ENCODE measurements at regions not wholly inside any gene's neighbourhood (a gene's known extent, or its start where the extent isn't known, plus 50 kb on each side); places are given as distances from the start of the nearest gene placed in this dataset.

- H3K36me3 ChIP-seq = no peaks in the 10 kb centered on the region
- H3K27ac ChIP-seq = no peak overlapping the region
- 17 to 41% methylated on average over 1 of the region's 1 CpG for WGBS, 2 donors
- DNase-seq = no peak
- TF ChIP-seq POLR2A (IDR thresholded peaks at IDR 0.05) (no peak), POLR2AphosphoS5 (IDR thresholded peaks at IDR 0.05) (peak in 1 of 4 donors; percentile 16), EP300 (IDR thresholded peaks at IDR 0.05) (no peak)
- TF ChIP-seq, protein P1, sequence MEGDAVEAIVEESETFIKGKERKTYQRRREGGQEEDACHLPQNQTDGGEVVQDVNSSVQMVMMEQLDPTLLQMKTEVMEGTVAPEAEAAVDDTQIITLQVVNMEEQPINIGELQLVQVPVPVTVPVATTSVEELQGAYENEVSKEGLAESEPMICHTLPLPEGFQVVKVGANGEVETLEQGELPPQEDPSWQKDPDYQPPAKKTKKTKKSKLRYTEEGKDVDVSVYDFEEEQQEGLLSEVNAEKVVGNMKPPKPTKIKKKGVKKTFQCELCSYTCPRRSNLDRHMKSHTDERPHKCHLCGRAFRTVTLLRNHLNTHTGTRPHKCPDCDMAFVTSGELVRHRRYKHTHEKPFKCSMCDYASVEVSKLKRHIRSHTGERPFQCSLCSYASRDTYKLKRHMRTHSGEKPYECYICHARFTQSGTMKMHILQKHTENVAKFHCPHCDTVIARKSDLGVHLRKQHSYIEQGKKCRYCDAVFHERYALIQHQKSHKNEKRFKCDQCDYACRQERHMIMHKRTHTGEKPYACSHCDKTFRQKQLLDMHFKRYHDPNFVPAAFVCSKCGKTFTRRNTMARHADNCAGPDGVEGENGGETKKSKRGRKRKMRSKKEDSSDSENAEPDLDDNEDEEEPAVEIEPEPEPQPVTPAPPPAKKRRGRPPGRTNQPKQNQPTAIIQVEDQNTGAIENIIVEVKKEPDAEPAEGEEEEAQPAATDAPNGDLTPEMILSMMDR (IDR thresholded peaks at IDR 0.05) = no peak
- H3K4me1 ChIP-seq = peaks cover 0 to 21% (median 12%) of the 10 kb centered on the region in 4 donors
- no peak overlapping the region for H3K4me3 ChIP-seq
- intact Hi-C loops (cut with DNase I) = no loop called here
- H3K9me3 ChIP-seq = no peaks in the 10 kb centered on the region
- no peaks in the 10 kb centered on the region for H3K27me3 ChIP-seq
Measured at GRCh38 chr4:17230727-17231126, 281.2 kb downstream of the QDPR start.

- intact Hi-C loops (cut with DNase I) = no loop called here
- TF ChIP-seq, protein P1 (IDR thresholded peaks at IDR 0.05) = no peak
- TF ChIP-seq EP300 (IDR thresholded peaks at IDR 0.05) (no peak), POLR2AphosphoS5 (IDR thresholded peaks at IDR 0.05) (no peak), POLR2A (IDR thresholded peaks at IDR 0.05) (no peak)
Measured at GRCh38 chr4:17220816-17221215, 291.1 kb downstream of the QDPR start.

GRCh38 chr4:17218786-17219185 is 293.1 kb downstream of the QDPR start:
- WGBS, 2 donors = 58 to 69% methylated on average over 3 of the region's 3 CpGs
- no peak for DNase-seq
- TF ChIP-seq, protein P1 (IDR thresholded peaks at IDR 0.05) = no peak
- Histone ChIP-seq H3K36me3 (no peaks in the 10 kb centered on the region), H3K27ac (no peak overlapping the region), H3K9me3 (peaks cover 0 to 4% (median 0%) of the 10 kb centered on the region in 4 donors), H3K27me3 (no peaks in the 10 kb centered on the region), H3K4me3 (no peak overlapping the region), H3K4me1 (no peaks in the 10 kb centered on the region)
- intact Hi-C loops (cut with DNase I) = no loop called here

More at GRCh38 chr4:17220816-17221215, 291.1 kb downstream of the QDPR start:
- no peaks in the 10 kb centered on the region for H3K4me1 ChIP-seq
- H3K9me3 ChIP-seq = no peaks in the 10 kb centered on the region
- no peak overlapping the region for H3K27ac ChIP-seq
- no peaks in the 10 kb centered on the region for H3K27me3 ChIP-seq
- H3K36me3 ChIP-seq = no peaks in the 10 kb centered on the region
- no peak overlapping the region for H3K4me3 ChIP-seq
- DNase-seq = no peak

GRCh38 chr4:17206829-17207801 is 304.8 kb downstream of the QDPR start:
- WGBS, 2 donors = 55 to 71% methylated on average over 7 of the region's 7 CpGs
- no peaks in the 10 kb centered on the region for H3K27me3 ChIP-seq
- no peak for DNase-seq
- H3K27ac ChIP-seq = no peak overlapping the region
- no peaks in the 10 kb centered on the region for H3K9me3 ChIP-seq
- H3K36me3 ChIP-seq = no peaks in the 10 kb centered on the region
- TF ChIP-seq EP300 (IDR thresholded peaks at IDR 0.05) (no peak), POLR2A (IDR thresholded peaks at IDR 0.05) (no peak), POLR2AphosphoS5 (IDR thresholded peaks at IDR 0.05) (no peak)
- TF ChIP-seq, protein P1 (IDR thresholded peaks at IDR 0.05) = no peak
- peaks cover 0 to 5% (median 0%) of the 10 kb centered on the region in 4 donors for H3K4me1 ChIP-seq
- H3K4me3 ChIP-seq = no peak overlapping the region
- intact Hi-C loops (cut with DNase I) = no loop called here

All from sigmoid colon (tissue), 6 donors.